ENCODE measurements at regions not wholly inside any gene's neighbourhood (a gene's known extent, or its start where the extent isn't known, plus 50 kb on each side); places are given as distances from the start of the nearest gene placed in this dataset.

DNA sequence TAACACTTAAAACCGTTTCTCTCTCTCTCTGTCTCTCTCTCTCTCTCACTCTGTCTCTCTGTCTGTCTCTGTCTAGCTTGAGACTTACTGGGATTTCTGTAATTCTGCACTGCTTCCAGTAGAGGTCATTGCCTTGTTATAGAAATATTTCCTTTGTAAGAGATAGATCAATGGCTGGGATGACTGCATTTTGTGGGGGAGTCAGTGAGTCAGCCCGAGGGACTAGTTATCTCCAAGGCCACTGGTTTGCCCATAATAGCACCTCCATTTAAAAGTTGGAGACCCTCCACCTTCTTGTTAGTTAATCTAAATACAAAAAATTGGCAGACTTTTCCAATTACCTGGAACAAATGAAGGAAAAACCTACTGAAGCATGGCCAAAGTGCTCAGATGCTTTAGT is 547.2 kb downstream of the LRRC70 start:
- intact Hi-C loops (cut with DNase I; ENCODE audit: low total_unique reads): no loop called here
- WGBS, 2 donors: 25 to 29% methylated on average over 2 of the region's 2 CpGs
- TF ChIP-seq, protein P1, sequence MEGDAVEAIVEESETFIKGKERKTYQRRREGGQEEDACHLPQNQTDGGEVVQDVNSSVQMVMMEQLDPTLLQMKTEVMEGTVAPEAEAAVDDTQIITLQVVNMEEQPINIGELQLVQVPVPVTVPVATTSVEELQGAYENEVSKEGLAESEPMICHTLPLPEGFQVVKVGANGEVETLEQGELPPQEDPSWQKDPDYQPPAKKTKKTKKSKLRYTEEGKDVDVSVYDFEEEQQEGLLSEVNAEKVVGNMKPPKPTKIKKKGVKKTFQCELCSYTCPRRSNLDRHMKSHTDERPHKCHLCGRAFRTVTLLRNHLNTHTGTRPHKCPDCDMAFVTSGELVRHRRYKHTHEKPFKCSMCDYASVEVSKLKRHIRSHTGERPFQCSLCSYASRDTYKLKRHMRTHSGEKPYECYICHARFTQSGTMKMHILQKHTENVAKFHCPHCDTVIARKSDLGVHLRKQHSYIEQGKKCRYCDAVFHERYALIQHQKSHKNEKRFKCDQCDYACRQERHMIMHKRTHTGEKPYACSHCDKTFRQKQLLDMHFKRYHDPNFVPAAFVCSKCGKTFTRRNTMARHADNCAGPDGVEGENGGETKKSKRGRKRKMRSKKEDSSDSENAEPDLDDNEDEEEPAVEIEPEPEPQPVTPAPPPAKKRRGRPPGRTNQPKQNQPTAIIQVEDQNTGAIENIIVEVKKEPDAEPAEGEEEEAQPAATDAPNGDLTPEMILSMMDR (IDR thresholded peaks at IDR 0.05): no peak
- TF ChIP-seq POLR2A (IDR thresholded peaks at IDR 0.05): no peak
- no peak overlapping the region for H3K4me3 ChIP-seq (ENCODE audit: low read depth, poor library complexity, severe bottlenecking)
- no peak for DNase-seq (ENCODE audit: low spot score in 2 of 2)

DNA sequence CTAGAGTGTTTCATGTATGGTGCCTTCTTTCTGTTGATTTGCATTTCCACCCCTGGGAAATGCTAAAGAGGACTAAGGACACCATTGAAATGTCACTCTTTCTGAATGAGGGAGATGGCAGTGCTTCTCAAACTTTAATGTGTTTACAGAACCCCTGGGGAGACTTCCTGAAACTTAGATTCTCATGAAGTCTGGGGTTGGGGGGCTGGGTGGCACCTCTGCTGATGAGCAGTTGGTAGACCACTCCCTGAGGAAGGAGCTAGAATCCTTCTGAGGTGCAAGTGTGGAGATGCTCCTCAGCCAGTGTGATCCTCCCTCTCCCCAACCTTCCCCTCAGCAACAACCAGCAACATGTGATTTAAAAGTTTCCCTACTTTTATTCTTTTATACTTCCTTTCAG is 546.8 kb downstream of the LRRC70 start:
- no peak overlapping the region for H3K4me3 ChIP-seq (ENCODE audit: low read depth, poor library complexity, severe bottlenecking)
- TF ChIP-seq, protein P1 (IDR thresholded peaks at IDR 0.05): no peak
- no peak for TF ChIP-seq POLR2A (IDR thresholded peaks at IDR 0.05)
- intact Hi-C loops (cut with DNase I; ENCODE audit: low total_unique reads): no loop called here
- no peak for DNase-seq (ENCODE audit: low spot score in 2 of 2)

DNA sequence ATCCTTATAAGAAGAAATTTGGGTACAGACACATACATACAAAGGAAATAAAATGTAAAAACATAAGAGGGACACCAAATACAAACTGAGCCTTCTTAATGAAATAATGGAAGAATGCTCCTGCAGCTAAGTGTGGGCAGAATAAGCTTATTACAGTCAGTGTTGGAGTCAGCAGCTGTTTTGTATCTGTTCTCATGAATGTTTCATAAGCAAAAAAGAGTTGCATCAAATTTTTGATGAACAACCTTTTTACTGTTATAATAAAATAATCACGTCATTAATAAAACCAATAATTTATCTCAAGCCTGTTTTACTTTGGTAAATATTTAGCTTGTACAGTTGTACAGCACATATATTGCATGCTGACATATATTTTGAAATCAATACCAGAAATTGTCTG is 545.6 kb downstream of the LRRC70 start:
- H3K4me3 ChIP-seq (ENCODE audit: low read depth, poor library complexity, severe bottlenecking): no peak overlapping the region
- DNase-seq (ENCODE audit: low spot score in 2 of 2): no peak
- intact Hi-C loops (cut with DNase I; ENCODE audit: low total_unique reads): no loop called here
- 83 to 87% methylated on average over 1 of the region's 1 CpG for WGBS, 2 donors
- no peak for TF ChIP-seq POLR2A (IDR thresholded peaks at IDR 0.05)
- TF ChIP-seq, protein P1 (IDR thresholded peaks at IDR 0.05): no peak

DNA sequence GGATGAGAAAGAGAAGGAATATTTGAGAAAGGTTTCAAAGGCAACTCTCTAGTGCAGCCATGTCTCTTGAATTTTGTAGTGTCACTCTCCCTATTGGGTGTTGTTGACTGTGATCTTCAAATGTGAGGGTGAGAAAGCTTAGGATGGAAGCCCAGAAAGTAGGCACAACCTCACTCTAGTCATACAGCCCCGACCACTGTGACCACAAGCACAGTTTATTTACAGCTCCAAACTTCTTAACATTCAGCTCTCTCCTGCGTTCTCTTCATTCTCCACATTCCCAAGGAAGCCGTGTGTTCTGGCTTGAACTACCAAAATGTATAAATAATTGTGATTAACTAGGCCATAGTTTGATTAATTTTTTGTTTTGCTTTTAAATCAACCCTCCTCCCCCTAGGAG is 542.9 kb downstream of the LRRC70 start:
- TF ChIP-seq POLR2A (IDR thresholded peaks at IDR 0.05): no peak
- TF ChIP-seq, protein P1 (IDR thresholded peaks at IDR 0.05): no peak
- WGBS, 2 donors: 63 to 69% methylated on average over 3 of the region's 3 CpGs
- DNase-seq (ENCODE audit: low spot score in 2 of 2): no peak
- no peak overlapping the region for H3K4me3 ChIP-seq (ENCODE audit: low read depth, poor library complexity, severe bottlenecking)
- intact Hi-C loops (cut with DNase I; ENCODE audit: low total_unique reads): no loop called here

DNA sequence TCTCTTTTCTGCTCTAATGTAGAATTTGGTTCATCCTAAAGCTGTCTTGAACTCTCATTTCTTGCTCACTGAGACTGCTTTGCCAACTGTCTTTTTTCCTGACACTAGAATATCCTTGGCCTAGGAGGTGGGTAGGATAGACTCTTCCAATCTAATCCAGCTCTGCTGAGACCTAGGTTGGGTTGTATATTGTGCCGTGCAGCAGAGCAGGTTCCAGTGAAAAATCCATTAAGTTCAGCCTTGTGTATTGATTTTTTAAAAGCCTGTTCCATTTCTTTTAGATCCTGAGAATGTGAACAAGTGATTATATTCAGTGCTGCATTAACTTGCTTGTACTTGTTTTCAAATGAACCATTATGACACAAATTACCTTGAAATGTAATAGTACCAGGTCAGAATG is 539.6 kb downstream of the LRRC70 start:
- intact Hi-C loops (cut with DNase I; ENCODE audit: low total_unique reads): no loop called here

DNA sequence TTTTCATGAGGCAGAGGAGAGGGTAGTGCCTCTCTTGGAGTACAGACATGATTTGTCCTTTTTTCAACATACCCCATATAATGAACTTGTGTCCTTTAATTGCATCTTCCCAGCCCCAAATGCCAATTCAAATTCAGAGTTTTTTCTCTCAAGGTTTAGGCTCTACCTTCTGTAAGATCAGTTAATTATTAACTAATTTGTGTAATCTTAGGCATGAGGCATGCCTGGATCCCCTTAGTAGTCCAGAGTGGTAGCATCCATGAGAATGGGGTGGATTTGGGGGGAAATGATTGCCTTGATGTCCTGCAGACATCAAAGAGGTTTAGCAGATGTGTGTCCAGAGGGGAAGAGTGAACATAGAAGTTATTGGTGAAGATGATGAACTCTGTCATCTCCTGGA is 533.3 kb downstream of the LRRC70 start:
- TF ChIP-seq POLR2A (IDR thresholded peaks at IDR 0.05): no peak
- TF ChIP-seq, protein P1 (IDR thresholded peaks at IDR 0.05): no peak
- no peak for DNase-seq (ENCODE audit: low spot score in 2 of 2)
- H3K4me3 ChIP-seq (ENCODE audit: low read depth, poor library complexity, severe bottlenecking): no peak overlapping the region
- intact Hi-C loops (cut with DNase I; ENCODE audit: low total_unique reads): no loop called here

More for the DNA sequence above, 539.6 kb downstream of the LRRC70 start:
- no peak overlapping the region for H3K4me3 ChIP-seq (ENCODE audit: low read depth, poor library complexity, severe bottlenecking)
- TF ChIP-seq, protein P1 (IDR thresholded peaks at IDR 0.05): no peak
- TF ChIP-seq POLR2A (IDR thresholded peaks at IDR 0.05): no peak
- no peak for DNase-seq (ENCODE audit: low spot score in 2 of 2)
- WGBS, 2 donors: 88 to 90% methylated on average over 1 of the region's 1 CpG

Data from lower leg skin (tissue), 4 donors.